D721Med (cell line): ENCODE measurements at regions not wholly inside any gene's neighbourhood (a gene's known extent, or its start where the extent isn't known, plus 50 kb on each side); places are given as distances from the start of the nearest gene placed in this dataset.
"Not testable (repeated sequence)": the region's sequence is repeated elsewhere in the genome, so short reads cannot be mapped to it uniquely, and the experiment has no call there.

Experiments used
- DNase-seq: peaks from one replicate; pipeline ENCODE4 v3.0.0; 2011; ENCODE audit warnings: low spot score; ENCODE audit not compliant: insufficient read length
- FAIRE-seq: peaks from 2 replicates; lab custom pipeline; 2011; peaks lifted over from hg19 to GRCh38; lab: Jason Lieb, UNC
- CTCF ChIP-seq: IDR thresholded peaks from 2 replicates; pipeline ENCODE4 v1.5.1; 2012; ENCODE audit warnings: mild to moderate bottlenecking, control low read depth; ENCODE audit not compliant: insufficient read depth; ENCODE audit errors: missing control alignments

- TF ChIP-seq CTCF: no peak
- FAIRE-seq (no peak), DNase-seq (no peak)
Observed at GRCh38 chr13:111589992-111590391, 269.6 kb downstream of the TEX29 start.

DNA sequence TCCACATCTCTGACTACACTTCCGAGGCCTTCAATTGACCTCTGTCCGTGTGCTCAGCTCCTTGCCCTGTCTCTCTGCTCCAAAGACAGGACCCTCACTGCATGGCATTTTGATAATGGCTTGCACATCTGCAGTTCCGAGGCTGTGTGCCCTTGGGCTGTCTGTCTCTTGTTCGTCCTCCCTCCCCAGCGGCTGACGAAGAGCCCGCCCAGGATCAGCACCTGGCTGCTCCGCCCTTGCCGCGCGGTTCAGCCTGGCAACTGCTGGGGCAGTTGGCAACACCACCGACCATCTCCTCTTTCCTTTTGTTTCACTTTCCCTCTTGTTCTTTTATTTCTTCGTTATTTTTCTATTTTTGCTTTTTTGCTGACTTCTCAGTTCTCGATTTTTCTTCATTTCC lies 270.4 kb downstream of the TEX29 start:
- DNase-seq (no peak), FAIRE-seq (no peak)
- no peak for TF ChIP-seq CTCF

DNA sequence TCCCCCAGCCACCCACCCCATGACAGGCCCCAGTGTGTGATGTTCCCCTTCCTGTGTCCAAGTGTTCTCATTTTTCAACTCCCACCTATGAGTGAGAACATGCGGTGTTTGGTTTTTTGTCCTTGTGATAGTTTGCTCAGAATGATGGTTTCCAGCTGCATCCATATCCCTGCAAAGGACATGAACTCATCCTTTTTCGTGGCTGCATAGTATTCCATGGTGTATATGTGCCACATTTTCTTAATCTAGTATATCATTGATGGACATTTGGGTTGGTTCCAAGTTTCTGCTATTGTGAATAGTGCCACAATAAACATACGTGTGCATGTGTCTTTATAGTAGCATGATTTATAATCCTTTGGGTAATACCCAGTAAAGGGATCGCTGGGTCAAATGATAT lies 273.0 kb downstream of the TEX29 start:
- not testable (repeated sequence) for FAIRE-seq, DNase-seq

DNA sequence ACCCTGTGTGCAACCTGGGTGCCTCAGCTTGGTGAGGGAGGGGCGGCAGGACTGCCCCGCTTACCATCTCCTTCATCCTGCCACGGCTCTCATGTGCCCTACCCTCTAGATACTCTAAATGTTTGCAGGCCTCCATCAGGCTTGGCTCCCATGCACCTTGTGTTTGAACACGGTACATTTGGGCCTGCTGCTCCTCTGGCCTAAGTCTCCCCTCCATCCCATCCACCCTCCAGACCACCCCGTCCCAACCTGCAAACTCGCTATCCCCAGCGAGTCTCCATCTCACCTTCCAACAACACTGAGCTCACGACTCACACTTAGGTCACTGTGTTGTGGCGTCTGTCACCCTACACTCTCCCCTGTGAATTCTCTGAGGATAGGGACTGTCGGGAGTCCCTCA lies 274.2 kb downstream of the TEX29 start:
- FAIRE-seq: no peak
- DNase-seq: no peak
- no peak for TF ChIP-seq CTCF

DNA sequence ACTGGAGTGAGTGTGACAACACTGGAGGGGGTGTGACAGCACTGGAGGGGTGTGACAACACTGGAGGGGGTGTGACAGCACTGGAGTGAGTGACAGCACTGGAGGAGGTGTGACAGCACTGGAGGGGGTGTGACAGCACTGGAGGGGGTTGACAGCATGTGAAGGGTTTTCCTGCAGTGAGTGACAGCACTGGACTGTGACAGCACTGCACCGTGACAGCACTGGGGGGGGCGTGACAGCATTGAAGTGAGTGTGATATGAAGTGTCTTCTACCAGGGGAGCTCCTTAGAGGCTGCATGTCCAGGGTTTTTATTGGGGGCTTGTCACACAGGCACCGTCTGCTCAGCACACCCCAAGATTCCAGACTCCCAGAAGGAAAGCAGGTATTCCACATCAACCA lies 274.8 kb downstream of the TEX29 start:
- FAIRE-seq (no peak), DNase-seq (no peak)
- no peak for TF ChIP-seq CTCF

DNA sequence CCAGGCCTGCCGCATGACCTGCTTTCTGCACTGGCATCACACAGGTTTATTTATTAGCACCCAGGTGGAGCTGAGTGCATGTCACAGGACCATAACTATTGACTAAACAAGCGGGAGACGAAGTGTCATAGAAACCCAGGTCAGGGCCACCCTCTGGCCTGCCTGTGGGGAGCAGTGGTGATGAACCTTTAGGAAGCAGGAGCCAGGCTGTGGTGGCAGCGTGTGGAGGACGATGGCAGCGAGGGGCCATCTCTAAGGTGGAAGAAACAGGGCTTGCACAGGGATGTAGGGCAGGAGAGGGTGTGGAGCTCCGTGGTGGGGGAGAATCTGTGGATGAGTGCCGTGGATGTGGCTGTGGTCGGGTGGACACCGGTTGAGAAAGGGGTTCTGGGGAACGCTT lies 275.3 kb downstream of the TEX29 start:
- FAIRE-seq (no peak), DNase-seq (no peak)
- TF ChIP-seq CTCF: no peak

DNA sequence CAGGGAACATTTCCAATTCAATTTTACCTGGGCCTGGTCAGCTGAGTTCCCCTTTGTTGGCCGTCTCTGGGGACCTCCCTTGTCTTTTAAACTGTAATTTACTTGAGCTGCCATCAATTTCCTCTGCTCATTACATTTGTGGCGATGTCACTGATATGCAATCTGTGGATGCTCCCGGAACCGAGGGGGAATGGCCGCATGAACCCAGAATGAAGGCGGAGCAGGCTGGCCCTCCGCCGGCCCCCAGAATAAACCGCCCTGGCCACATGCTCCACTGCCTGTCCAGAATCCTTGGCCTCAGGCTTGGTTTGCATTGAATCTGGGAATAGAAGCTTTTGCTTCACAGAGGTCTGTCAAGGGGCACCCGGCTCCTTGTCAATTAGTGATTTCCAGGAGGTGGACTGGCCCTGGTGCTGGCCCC lies 276.8 kb downstream of the TEX29 start:
- TF ChIP-seq CTCF: no peak
- DNase-seq: no peak
- no peak for FAIRE-seq

- no peak for DNase-seq
- FAIRE-seq: no peak
- no peak for TF ChIP-seq CTCF
Observed at GRCh38 chr13:111597618-111598017, 277.2 kb downstream of the TEX29 start.
